ENCODE measurements at regions not wholly inside any gene's neighbourhood (a gene's known extent, or its start where the extent isn't known, plus 50 kb on each side); places are given as distances from the start of the nearest gene placed in this dataset.

GRCh38 chr3:176378789-176379188 is 818.5 kb downstream of the TBL1XR1 start:
- TF ChIP-seq CTCF (IDR thresholded peaks at IDR 0.05; ENCODE audit: poor library complexity), result no peak
- no peak for TF ChIP-seq EZH2 (IDR thresholded peaks at IDR 0.05; ENCODE audit: borderline replicate concordance)
- TF ChIP-seq EZH2phosphoT487 (IDR thresholded peaks at IDR 0.05; ENCODE audit: low read depth, severe bottlenecking, unreplicated experiment), result no peak

Measured in hepatocyte (in vitro differentiated cells).